ENCODE measurements at regions not wholly inside any gene's neighbourhood (a gene's known extent, or its start where the extent isn't known, plus 50 kb on each side); places are given as distances from the start of the nearest gene placed in this dataset.

DNA sequence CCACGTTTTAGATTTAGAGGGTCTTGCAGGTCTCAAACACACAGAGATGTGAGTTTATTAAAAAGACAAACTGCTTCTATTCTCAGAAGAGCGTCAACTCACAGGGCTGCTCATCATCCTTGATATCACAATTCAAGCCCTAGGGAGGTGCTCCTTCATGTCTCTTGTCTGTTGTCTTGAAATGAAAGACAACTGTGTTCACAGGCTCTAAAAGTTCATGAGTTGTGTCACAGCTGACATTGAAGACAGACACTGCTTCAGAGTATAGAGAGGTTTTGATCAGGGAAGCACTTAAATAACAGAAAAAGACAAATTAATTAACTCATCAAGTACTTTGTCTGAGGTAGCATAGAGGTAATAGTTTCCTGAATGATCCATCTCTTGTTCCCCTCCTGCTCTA is 1917.6 kb upstream of the WWC1 start:
- H3K27ac ChIP-seq (ENCODE audit: low read length, poor library complexity, severe bottlenecking), result no peak overlapping the region
- H3K36me3 ChIP-seq (ENCODE audit: control insufficient read depth in 1 of 2, insufficient read depth in 2 of 2, low read depth in 1 of 2, low read length in 2 of 2), result no peaks in the 10 kb centered on the region
- no peak overlapping the region for H4K8ac ChIP-seq (ENCODE audit: low read length)
- no peak overlapping the region for H3K23ac ChIP-seq (ENCODE audit: low read length in 2 of 2)
- no peak overlapping the region for H2BK120ac ChIP-seq (ENCODE audit: low read depth, low read length)
- H3K14ac ChIP-seq (ENCODE audit: low read length in 2 of 2), result no peak overlapping the region
- H3K27me3 ChIP-seq (ENCODE audit: control insufficient read depth in 1 of 2, insufficient read depth in 1 of 2, low read length in 2 of 2), result no peaks in the 10 kb centered on the region
- H2AFZ ChIP-seq (ENCODE audit: low read depth, low read length), result no peak overlapping the region
- H3K4ac ChIP-seq (ENCODE audit: low read depth in 1 of 2, low read length in 2 of 2), result no peak overlapping the region
- DNase-seq, result no peak
- peaks cover 5% of the 10 kb centered on the region for H3K9me3 ChIP-seq (ENCODE audit: control insufficient read depth, low read length)
- H3K9ac ChIP-seq (ENCODE audit: low read length), result no peak overlapping the region
- H2AK5ac ChIP-seq (ENCODE audit: low read length, severe bottlenecking), result no peak overlapping the region
- no peak overlapping the region for H3K4me3 ChIP-seq (ENCODE audit: insufficient read depth in 1 of 2, low read depth in 1 of 2, low read length in 2 of 2)
- no peaks in the 10 kb centered on the region for H3K4me1 ChIP-seq (ENCODE audit: control insufficient read depth, insufficient read depth, low read depth, low read length)
- no peak overlapping the region for H4K91ac ChIP-seq (ENCODE audit: low read length)
- no peak overlapping the region for H3K4me2 ChIP-seq (ENCODE audit: low read length, poor library complexity, severe bottlenecking)
- no peak overlapping the region for H2BK15ac ChIP-seq (ENCODE audit: low read depth, poor library complexity, severe bottlenecking)
- H3K18ac ChIP-seq (ENCODE audit: low read depth in 1 of 2, low read length in 2 of 2), result no peak overlapping the region
- no peak overlapping the region for H2BK12ac ChIP-seq (ENCODE audit: low read length in 2 of 2)
- WGBS, result 80% methylated on average over 2 of the region's 2 CpGs
- no peaks in the 10 kb centered on the region for H3K79me1 ChIP-seq (replicated peaks; ENCODE audit: low read length, poor library complexity, severe bottlenecking)
- no peak overlapping the region for H2BK5ac ChIP-seq (ENCODE audit: low read depth, low read length, poor library complexity, severe bottlenecking)

DNA sequence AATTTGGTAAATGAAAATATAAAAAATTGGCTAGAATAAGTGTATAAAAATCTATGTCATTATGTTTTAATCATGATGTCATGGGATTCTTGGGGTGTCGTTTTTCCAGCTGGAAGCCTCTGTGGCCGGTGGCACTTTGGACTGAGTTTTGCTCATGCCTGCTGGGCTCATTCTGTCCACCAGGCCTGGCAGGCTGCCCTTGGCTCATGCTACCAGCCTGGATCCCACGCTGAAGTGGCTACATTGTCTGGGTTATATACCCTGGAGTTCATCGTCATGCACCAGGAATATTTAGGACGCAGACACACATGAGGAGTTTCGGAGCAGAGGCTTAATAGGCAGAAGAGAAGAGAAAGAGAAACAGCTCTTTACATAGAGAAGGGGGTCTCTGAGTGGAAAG is 1913.7 kb upstream of the WWC1 start:
- no peak overlapping the region for H3K4me2 ChIP-seq (ENCODE audit: low read length, poor library complexity, severe bottlenecking)
- H2AK5ac ChIP-seq (ENCODE audit: low read length, severe bottlenecking), result no peak overlapping the region
- H2BK15ac ChIP-seq (ENCODE audit: low read depth, poor library complexity, severe bottlenecking), result no peak overlapping the region
- H3K4ac ChIP-seq (ENCODE audit: low read depth in 1 of 2, low read length in 2 of 2), result no peak overlapping the region
- H3K18ac ChIP-seq (ENCODE audit: low read depth in 1 of 2, low read length in 2 of 2), result no peak overlapping the region
- H3K14ac ChIP-seq (ENCODE audit: low read length in 2 of 2), result no peak overlapping the region
- H3K23ac ChIP-seq (ENCODE audit: low read length in 2 of 2), result no peak overlapping the region
- H3K27me3 ChIP-seq (ENCODE audit: control insufficient read depth in 1 of 2, insufficient read depth in 1 of 2, low read length in 2 of 2), result no peaks in the 10 kb centered on the region
- WGBS, result 94% methylated on average over 6 of the region's 6 CpGs
- no peaks in the 10 kb centered on the region for H3K79me1 ChIP-seq (replicated peaks; ENCODE audit: low read length, poor library complexity, severe bottlenecking)
- no peak overlapping the region for H2BK12ac ChIP-seq (ENCODE audit: low read length in 2 of 2)
- H2BK5ac ChIP-seq (ENCODE audit: low read depth, low read length, poor library complexity, severe bottlenecking), result no peak overlapping the region
- no peaks in the 10 kb centered on the region for H3K36me3 ChIP-seq (ENCODE audit: control insufficient read depth in 1 of 2, insufficient read depth in 2 of 2, low read depth in 1 of 2, low read length in 2 of 2)
- no peak overlapping the region for H4K8ac ChIP-seq (ENCODE audit: low read length)
- H3K4me3 ChIP-seq (ENCODE audit: insufficient read depth in 1 of 2, low read depth in 1 of 2, low read length in 2 of 2), result no peak overlapping the region
- H3K4me1 ChIP-seq (ENCODE audit: control insufficient read depth, insufficient read depth, low read depth, low read length), result no peaks in the 10 kb centered on the region
- H4K91ac ChIP-seq (ENCODE audit: low read length), result no peak overlapping the region
- H2BK120ac ChIP-seq (ENCODE audit: low read depth, low read length), result no peak overlapping the region
- H2AFZ ChIP-seq (ENCODE audit: low read depth, low read length), result no peak overlapping the region
- no peak for DNase-seq
- peaks cover 5% of the 10 kb centered on the region for H3K9me3 ChIP-seq (ENCODE audit: control insufficient read depth, low read length)
- no peak overlapping the region for H3K27ac ChIP-seq (ENCODE audit: low read length, poor library complexity, severe bottlenecking)
- no peak overlapping the region for H3K9ac ChIP-seq (ENCODE audit: low read length)

DNA sequence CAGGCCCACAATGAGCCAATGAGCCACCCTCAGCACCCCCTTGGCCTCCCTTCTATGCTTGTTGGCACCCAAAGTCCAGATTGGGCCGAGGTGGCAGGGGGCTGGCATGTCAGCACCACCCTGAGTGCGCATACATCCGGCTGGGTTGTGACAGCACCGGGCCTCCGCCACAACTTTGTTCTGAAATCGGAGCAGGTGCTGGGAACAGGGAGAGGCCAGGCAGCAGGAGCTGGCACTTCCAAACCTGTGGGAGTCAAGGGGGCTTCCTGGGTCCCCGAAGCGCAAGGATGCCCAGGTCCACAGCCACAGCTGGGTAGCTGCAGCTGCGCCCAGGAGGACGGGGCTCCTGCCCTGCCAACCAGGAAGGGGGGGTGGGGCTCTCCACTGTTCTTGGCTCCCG is 1911.9 kb upstream of the WWC1 start:
- H3K14ac ChIP-seq (ENCODE audit: low read length in 2 of 2), result peak overlapping the region in 1 of 2 experiments; percentile 41
- no peak overlapping the region for H3K4me3 ChIP-seq (ENCODE audit: insufficient read depth in 1 of 2, low read depth in 1 of 2, low read length in 2 of 2)
- no peak overlapping the region for H4K8ac ChIP-seq (ENCODE audit: low read length)
- H3K79me1 ChIP-seq (replicated peaks; ENCODE audit: low read length, poor library complexity, severe bottlenecking), result no peaks in the 10 kb centered on the region
- 94% methylated on average over 10 of the region's 11 CpGs for WGBS
- H4K91ac ChIP-seq (ENCODE audit: low read length), result no peak overlapping the region
- peaks cover 5% of the 10 kb centered on the region for H3K9me3 ChIP-seq (ENCODE audit: control insufficient read depth, low read length)
- H2AFZ ChIP-seq (ENCODE audit: low read depth, low read length), result no peak overlapping the region
- H3K27ac ChIP-seq (ENCODE audit: low read length, poor library complexity, severe bottlenecking), result no peak overlapping the region
- H3K4me2 ChIP-seq (ENCODE audit: low read length, poor library complexity, severe bottlenecking), result no peak overlapping the region
- peak overlapping the region in 1 of 2 experiments; percentile 21 for H3K18ac ChIP-seq (ENCODE audit: low read depth in 1 of 2, low read length in 2 of 2)
- H2BK15ac ChIP-seq (ENCODE audit: low read depth, poor library complexity, severe bottlenecking), result no peak overlapping the region
- no peak overlapping the region for H2BK12ac ChIP-seq (ENCODE audit: low read length in 2 of 2)
- no peaks in the 10 kb centered on the region for H3K27me3 ChIP-seq (ENCODE audit: control insufficient read depth in 1 of 2, insufficient read depth in 1 of 2, low read length in 2 of 2)
- H3K9ac ChIP-seq (ENCODE audit: low read length), result no peak overlapping the region
- H3K36me3 ChIP-seq (ENCODE audit: control insufficient read depth in 1 of 2, insufficient read depth in 2 of 2, low read depth in 1 of 2, low read length in 2 of 2), result no peaks in the 10 kb centered on the region
- no peak overlapping the region for H3K4ac ChIP-seq (ENCODE audit: low read depth in 1 of 2, low read length in 2 of 2)
- no peak overlapping the region for H2AK5ac ChIP-seq (ENCODE audit: low read length, severe bottlenecking)
- H2BK5ac ChIP-seq (ENCODE audit: low read depth, low read length, poor library complexity, severe bottlenecking), result no peak overlapping the region
- H3K4me1 ChIP-seq (ENCODE audit: control insufficient read depth, insufficient read depth, low read depth, low read length), result no peaks in the 10 kb centered on the region
- no peak overlapping the region for H3K23ac ChIP-seq (ENCODE audit: low read length in 2 of 2)
- H2BK120ac ChIP-seq (ENCODE audit: low read depth, low read length), result no peak overlapping the region
- no peak for DNase-seq

GRCh38 chr5:166382031-166382430 is 1909.4 kb upstream of the WWC1 start:
- no peak overlapping the region for H4K8ac ChIP-seq (ENCODE audit: low read length)
- no peak overlapping the region for H3K4me3 ChIP-seq (ENCODE audit: insufficient read depth in 1 of 2, low read depth in 1 of 2, low read length in 2 of 2)
- H3K14ac ChIP-seq (ENCODE audit: low read length in 2 of 2), result no peak overlapping the region
- WGBS, result 100% methylated on average over 1 of the region's 4 CpGs
- no peak overlapping the region for H3K9ac ChIP-seq (ENCODE audit: low read length)
- no peak for DNase-seq
- H3K27ac ChIP-seq (ENCODE audit: low read length, poor library complexity, severe bottlenecking), result no peak overlapping the region
- no peak overlapping the region for H3K23ac ChIP-seq (ENCODE audit: low read length in 2 of 2)
- H2BK5ac ChIP-seq (ENCODE audit: low read depth, low read length, poor library complexity, severe bottlenecking), result no peak overlapping the region
- no peak overlapping the region for H2BK12ac ChIP-seq (ENCODE audit: low read length in 2 of 2)
- H3K36me3 ChIP-seq (ENCODE audit: control insufficient read depth in 1 of 2, insufficient read depth in 2 of 2, low read depth in 1 of 2, low read length in 2 of 2), result no peaks in the 10 kb centered on the region
- no peaks in the 10 kb centered on the region for H3K4me1 ChIP-seq (ENCODE audit: control insufficient read depth, insufficient read depth, low read depth, low read length)
- H3K9me3 ChIP-seq (ENCODE audit: control insufficient read depth, low read length), result peaks cover 2% of the 10 kb centered on the region
- H2AFZ ChIP-seq (ENCODE audit: low read depth, low read length), result no peak overlapping the region
- H2BK15ac ChIP-seq (ENCODE audit: low read depth, poor library complexity, severe bottlenecking), result no peak overlapping the region
- H4K91ac ChIP-seq (ENCODE audit: low read length), result no peak overlapping the region
- H3K4ac ChIP-seq (ENCODE audit: low read depth in 1 of 2, low read length in 2 of 2), result no peak overlapping the region
- no peaks in the 10 kb centered on the region for H3K79me1 ChIP-seq (replicated peaks; ENCODE audit: low read length, poor library complexity, severe bottlenecking)
- H3K27me3 ChIP-seq (ENCODE audit: control insufficient read depth in 1 of 2, insufficient read depth in 1 of 2, low read length in 2 of 2), result no peaks in the 10 kb centered on the region
- no peak overlapping the region for H2BK120ac ChIP-seq (ENCODE audit: low read depth, low read length)
- no peak overlapping the region for H2AK5ac ChIP-seq (ENCODE audit: low read length, severe bottlenecking)
- no peak overlapping the region for H3K4me2 ChIP-seq (ENCODE audit: low read length, poor library complexity, severe bottlenecking)
- no peak overlapping the region for H3K18ac ChIP-seq (ENCODE audit: low read depth in 1 of 2, low read length in 2 of 2)
